Left ventricle myocardium inferior (tissue), 1 donor: ENCODE measurements at regions not wholly inside any gene's neighbourhood (a gene's known extent, or its start where the extent isn't known, plus 50 kb on each side); places are given as distances from the start of the nearest gene placed in this dataset.

Source experiments
- DNase-seq: peaks from one replicate; pipeline ENCODE4 v3.0.0-alpha.2; 2020
- H3K27ac ChIP-seq: fragments of 200-600 bp; replicated peaks from 2 replicates; pipeline ENCODE4 v1.8.0; 2021
- H3K27me3 ChIP-seq: fragments of 200-600 bp; 2 replicates; pipeline ENCODE4 v1.8.0; 2021; ENCODE audit warnings: low read depth
- H3K36me3 ChIP-seq: fragments of 200-600 bp; 2 replicates; pipeline ENCODE4 v1.8.0; 2021
- H3K4me1 ChIP-seq: fragments of 200-600 bp; 2 replicates; pipeline ENCODE4 v1.8.0; 2021
- H3K4me3 ChIP-seq: fragments of 200-600 bp; 2 replicates; pipeline ENCODE4 v1.8.0; 2021; ENCODE audit warnings: mild to moderate bottlenecking, moderate library complexity
- H3K9me3 ChIP-seq: fragments of 200-600 bp; replicated peaks from 2 replicates; pipeline ENCODE4 v1.8.0; 2021
- CTCF ChIP-seq: fragments of 200-600 bp; IDR thresholded peaks from 2 replicates; pipeline ENCODE4 v1.8.0; 2021; ENCODE audit warnings: antibody characterized with exemption, mild to moderate bottlenecking, borderline replicate concordance
- intact Hi-C: fragments of 100-400 bp; cut with micrococcal nuclease; formaldehyde crosslinking; loops from one replicate; pipeline ENCODE4 v1.11.0; 2022
- donor health status: DM: no; HTN: yes; CAD: no; lungs with severe emphysema.

- Histone ChIP-seq H3K4me3 (no peak overlapping the region), H3K27ac (no peak overlapping the region), H3K27me3 (peaks cover 35% of the 10 kb centered on the region), H3K9me3 (no peaks in the 10 kb centered on the region), H3K4me1 (peaks cover 35% of the 10 kb centered on the region), H3K36me3 (no peaks in the 10 kb centered on the region)
- TF ChIP-seq CTCF: no peak
- no peak for DNase-seq
- intact Hi-C loops: no loop called here
Observed at GRCh38 chr5:32503261-32503660, 58.7 kb upstream of the ZFR start.

GRCh38 chr5:32501071-32502002 is 56.8 kb upstream of the ZFR start:
- Histone ChIP-seq H3K36me3 (no peaks in the 10 kb centered on the region), H3K4me3 (no peak overlapping the region), H3K27me3 (peaks cover 47% of the 10 kb centered on the region), H3K27ac (no peak overlapping the region), H3K9me3 (no peaks in the 10 kb centered on the region), H3K4me1 (peaks cover 25% of the 10 kb centered on the region)
- no peak for TF ChIP-seq CTCF
- DNase-seq: no peak
- intact Hi-C loops: no loop called here

GRCh38 chr5:32500181-32500580 is 55.6 kb upstream of the ZFR start:
- H3K27ac ChIP-seq: no peak overlapping the region
- no peaks in the 10 kb centered on the region for H3K36me3 ChIP-seq
- no peak for TF ChIP-seq CTCF
- peaks cover 14% of the 10 kb centered on the region for H3K4me1 ChIP-seq
- H3K9me3 ChIP-seq: no peaks in the 10 kb centered on the region
- DNase-seq: no peak
- intact Hi-C loops: no loop called here
- H3K27me3 ChIP-seq: peaks cover 47% of the 10 kb centered on the region
- H3K4me3 ChIP-seq: no peak overlapping the region

- no peak overlapping the region for H3K27ac ChIP-seq
- no peaks in the 10 kb centered on the region for H3K36me3 ChIP-seq
- TF ChIP-seq CTCF: no peak
- no peaks in the 10 kb centered on the region for H3K9me3 ChIP-seq
- DNase-seq: no peak
- intact Hi-C loops: no loop called here
- no peak overlapping the region for H3K4me3 ChIP-seq
- H3K4me1 ChIP-seq: peaks cover 5% of the 10 kb centered on the region
- H3K27me3 ChIP-seq: peaks cover 47% of the 10 kb centered on the region
Observed at GRCh38 chr5:32499261-32499660, 54.7 kb upstream of the ZFR start.

GRCh38 chr5:32498484-32498883 is 53.9 kb upstream of the ZFR start:
- Histone ChIP-seq H3K36me3 (no peaks in the 10 kb centered on the region), H3K9me3 (no peaks in the 10 kb centered on the region), H3K27me3 (peaks cover 47% of the 10 kb centered on the region), H3K4me1 (no peaks in the 10 kb centered on the region), H3K27ac (no peak overlapping the region), H3K4me3 (no peak overlapping the region)
- no peak for DNase-seq
- no peak for TF ChIP-seq CTCF
- intact Hi-C loops: no loop called here
